WERI-Rb-1 (cell line): ENCODE measurements at regions not wholly inside any gene's neighbourhood (a gene's known extent, or its start where the extent isn't known, plus 50 kb on each side); places are given as distances from the start of the nearest gene placed in this dataset.
"Not testable (repeated sequence)": the region's sequence is repeated elsewhere in the genome, so short reads cannot be mapped to it uniquely, and the experiment has no call there.

Experiments
- DNase-seq: peaks from one replicate; pipeline ENCODE4 v3.0.0-alpha.2; 2020
- H3K27ac ChIP-seq: fragments of 250-450 bp; sonication (Bioruptor Pico); 2 replicates; pipeline ENCODE4 v1.5.1; 2020; ENCODE audit warnings: mild to moderate bottlenecking, moderate library complexity
- H3K27me3 ChIP-seq: fragments of 250-450 bp; sonication (Bioruptor Pico); 2 replicates; pipeline ENCODE4 v1.5.1; 2021; ENCODE audit warnings: mild to moderate bottlenecking, low read depth, moderate library complexity; ENCODE audit not compliant: insufficient read depth, severe bottlenecking
- H3K36me3 ChIP-seq: fragments of 250-450 bp; sonication (Bioruptor Pico); 2 replicates; pipeline ENCODE4 v1.5.1; 2020; ENCODE audit warnings: mild to moderate bottlenecking, moderate library complexity
- H3K4me3 ChIP-seq: 2 replicates; pipeline ENCODE4 v1.5.1; 2011; ENCODE audit warnings: low read depth, mild to moderate bottlenecking, control low read depth, low read length
- H3K9me3 ChIP-seq: fragments of 250-450 bp; sonication (Bioruptor Pico); 2 replicates; pipeline ENCODE4 v1.5.1; 2021; ENCODE audit warnings: mild to moderate bottlenecking, moderate library complexity; ENCODE audit not compliant: severe bottlenecking
- TF ChIP-seq, protein P1 (sequence below): IDR thresholded peaks from 2 replicates; pipeline ENCODE4 v1.5.1; 2011; ENCODE audit warnings: low read depth, mild to moderate bottlenecking, control low read depth, inconsistent platforms, low read length

DNA sequence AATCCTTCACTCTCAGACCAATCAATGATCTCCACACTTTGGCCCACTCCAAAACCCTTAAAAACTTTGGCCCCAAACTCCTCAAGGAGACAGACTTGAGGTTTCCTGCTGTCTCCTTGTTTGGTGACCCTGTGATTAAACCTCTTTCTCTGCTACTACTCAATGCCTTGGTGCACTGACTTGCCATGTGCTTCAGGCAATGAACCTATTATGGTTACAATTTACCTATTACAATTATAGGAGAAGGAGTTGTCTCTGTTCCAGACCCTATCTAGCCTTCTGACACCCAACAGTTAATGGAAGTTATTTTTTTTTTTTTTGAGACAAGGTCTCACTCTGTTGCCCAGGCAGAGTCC is 263.1 kb downstream of the STIM2 start:
- H3K4me3 ChIP-seq = no peak overlapping the region
- no peaks in the 10 kb centered on the region for H3K9me3 ChIP-seq
- no peak overlapping the region for H3K27ac ChIP-seq
- TF ChIP-seq, protein P1, sequence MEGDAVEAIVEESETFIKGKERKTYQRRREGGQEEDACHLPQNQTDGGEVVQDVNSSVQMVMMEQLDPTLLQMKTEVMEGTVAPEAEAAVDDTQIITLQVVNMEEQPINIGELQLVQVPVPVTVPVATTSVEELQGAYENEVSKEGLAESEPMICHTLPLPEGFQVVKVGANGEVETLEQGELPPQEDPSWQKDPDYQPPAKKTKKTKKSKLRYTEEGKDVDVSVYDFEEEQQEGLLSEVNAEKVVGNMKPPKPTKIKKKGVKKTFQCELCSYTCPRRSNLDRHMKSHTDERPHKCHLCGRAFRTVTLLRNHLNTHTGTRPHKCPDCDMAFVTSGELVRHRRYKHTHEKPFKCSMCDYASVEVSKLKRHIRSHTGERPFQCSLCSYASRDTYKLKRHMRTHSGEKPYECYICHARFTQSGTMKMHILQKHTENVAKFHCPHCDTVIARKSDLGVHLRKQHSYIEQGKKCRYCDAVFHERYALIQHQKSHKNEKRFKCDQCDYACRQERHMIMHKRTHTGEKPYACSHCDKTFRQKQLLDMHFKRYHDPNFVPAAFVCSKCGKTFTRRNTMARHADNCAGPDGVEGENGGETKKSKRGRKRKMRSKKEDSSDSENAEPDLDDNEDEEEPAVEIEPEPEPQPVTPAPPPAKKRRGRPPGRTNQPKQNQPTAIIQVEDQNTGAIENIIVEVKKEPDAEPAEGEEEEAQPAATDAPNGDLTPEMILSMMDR = no peak
- no peaks in the 10 kb centered on the region for H3K27me3 ChIP-seq
- H3K36me3 ChIP-seq = no peaks in the 10 kb centered on the region
- no peak for DNase-seq

DNA sequence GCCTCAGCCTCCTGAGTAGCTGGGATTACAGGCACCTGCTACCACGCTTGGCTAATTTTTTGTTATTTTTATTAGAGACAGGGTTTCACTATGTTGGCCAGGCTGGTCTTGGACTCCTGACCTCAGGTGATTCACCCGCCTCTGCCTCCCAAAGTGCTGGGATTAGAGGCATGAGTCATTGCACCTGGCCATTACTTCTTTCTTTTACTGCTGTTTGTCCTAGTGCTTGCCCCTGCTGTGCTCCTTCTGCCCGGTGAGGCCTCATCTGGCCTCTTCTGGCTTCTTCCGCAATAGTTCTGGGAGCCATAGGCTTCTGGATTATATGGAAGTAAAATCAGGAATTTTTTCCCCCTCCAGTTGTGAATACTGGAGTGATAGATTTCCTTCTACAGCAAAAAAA is 266.3 kb downstream of the STIM2 start:
- H3K36me3 ChIP-seq, H3K27me3 ChIP-seq, H3K9me3 ChIP-seq, H3K4me3 ChIP-seq, H3K27ac ChIP-seq: not testable (repeated sequence)
- peak; percentile 40 for DNase-seq

DNA sequence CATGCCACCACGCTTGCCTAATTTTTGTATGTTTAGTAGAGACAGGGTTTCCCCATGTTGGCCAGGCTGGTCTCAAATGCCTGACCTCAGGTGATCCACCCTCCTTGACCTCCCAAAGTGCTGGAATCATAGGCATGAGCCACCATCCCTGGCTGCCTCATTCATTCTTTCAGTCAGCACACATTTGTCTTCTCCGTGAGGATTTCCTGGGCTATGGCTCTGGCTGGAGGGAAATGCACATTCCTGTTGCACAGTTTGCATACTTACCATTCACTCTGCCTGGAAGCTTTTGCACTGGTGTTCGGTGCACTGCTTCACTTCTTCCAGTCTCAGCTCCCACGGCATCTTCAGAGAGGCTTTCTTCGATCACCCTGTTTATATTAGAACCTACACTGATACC is 267.8 kb downstream of the STIM2 start:
- no peaks in the 10 kb centered on the region for H3K27me3 ChIP-seq
- TF ChIP-seq, protein P1 = no peak
- DNase-seq = no peak

DNA sequence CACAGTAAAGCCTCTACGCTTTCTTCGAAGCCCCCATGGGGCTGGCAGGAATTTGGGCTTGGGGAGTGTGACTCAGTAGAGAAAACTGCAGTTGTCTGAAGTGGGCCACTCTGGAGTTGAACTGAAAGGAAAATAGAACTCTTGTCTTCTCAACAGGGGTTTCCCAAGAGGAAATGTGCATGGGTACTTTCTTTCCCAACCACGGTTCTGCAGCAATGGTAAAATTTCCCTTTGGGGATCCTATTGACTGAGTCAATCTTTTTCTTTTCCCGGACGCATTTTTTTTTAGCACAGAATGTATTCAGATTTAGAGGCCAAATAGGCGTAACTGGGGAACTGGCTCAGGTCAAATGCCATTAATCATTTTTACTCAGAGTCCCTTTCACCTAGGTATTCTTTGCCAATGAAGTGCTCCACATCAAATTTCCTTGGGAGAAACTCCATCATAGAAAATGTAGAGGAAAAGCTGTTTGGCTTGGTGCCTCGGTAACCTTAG is 269.3 kb downstream of the STIM2 start:
- no peak for DNase-seq
- no peak overlapping the region for H3K27ac ChIP-seq
- no peaks in the 10 kb centered on the region for H3K36me3 ChIP-seq
- TF ChIP-seq, protein P1 = no peak
- H3K9me3 ChIP-seq = no peaks in the 10 kb centered on the region
- H3K27me3 ChIP-seq = no peaks in the 10 kb centered on the region
- no peak overlapping the region for H3K4me3 ChIP-seq

More for the DNA sequence above, 267.8 kb downstream of the STIM2 start:
- Histone ChIP-seq H3K27ac (no peak overlapping the region), H3K4me3 (no peak overlapping the region), H3K36me3 (no peaks in the 10 kb centered on the region), H3K9me3 (no peaks in the 10 kb centered on the region)

DNA sequence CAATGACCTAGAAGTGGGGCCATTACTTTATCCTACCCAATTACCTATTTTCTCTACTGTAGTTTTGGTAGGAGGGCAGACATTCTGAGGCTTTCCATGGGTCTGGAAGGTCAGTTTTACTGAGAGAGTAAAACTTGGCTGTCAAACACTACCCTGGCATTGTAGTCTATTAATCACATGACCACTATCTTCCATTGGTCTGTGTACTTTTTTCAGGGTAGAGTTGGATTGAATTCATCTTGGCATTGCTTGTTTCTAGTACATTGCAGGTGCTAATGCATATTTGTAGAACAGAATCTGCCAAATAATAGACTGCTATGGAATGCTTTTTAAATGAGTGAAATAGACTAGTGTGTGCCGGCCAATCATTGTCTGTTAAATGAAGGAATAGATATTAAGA is 271.9 kb downstream of the STIM2 start:
- no peaks in the 10 kb centered on the region for H3K9me3 ChIP-seq
- no peaks in the 10 kb centered on the region for H3K27me3 ChIP-seq
- no peak for DNase-seq
- H3K36me3 ChIP-seq = no peaks in the 10 kb centered on the region
- no peak overlapping the region for H3K4me3 ChIP-seq
- TF ChIP-seq, protein P1 = no peak
- no peak overlapping the region for H3K27ac ChIP-seq

DNA sequence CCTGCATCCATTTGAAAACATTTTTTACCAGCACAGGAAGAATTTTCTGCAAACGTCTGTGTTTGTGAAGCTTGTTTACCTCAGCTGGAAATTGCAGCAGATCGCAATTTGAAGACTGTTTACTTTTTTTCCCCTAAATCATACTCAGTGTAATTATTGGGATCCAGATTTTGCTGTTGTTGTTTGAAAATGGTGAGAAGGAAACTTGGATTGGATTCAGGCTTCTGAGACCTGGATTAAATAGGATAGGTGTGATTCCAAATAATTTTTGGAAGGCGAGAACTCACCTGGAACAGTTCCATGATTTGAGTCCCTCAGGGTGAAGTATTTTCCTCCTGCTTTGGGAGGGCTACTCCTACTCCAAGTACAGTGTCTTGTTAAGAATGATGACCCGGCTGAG is 279.8 kb downstream of the STIM2 start:
- Histone ChIP-seq H3K27me3 (no peaks in the 10 kb centered on the region), H3K27ac (no peak overlapping the region), H3K36me3 (no peaks in the 10 kb centered on the region), H3K9me3 (peaks cover 9% of the 10 kb centered on the region), H3K4me3 (no peak overlapping the region)
- TF ChIP-seq, protein P1 = no peak
- no peak for DNase-seq
